ES-I3 (cell line): ENCODE measurements at regions not wholly inside any gene's neighbourhood (a gene's known extent, or its start where the extent isn't known, plus 50 kb on each side); places are given as distances from the start of the nearest gene placed in this dataset.
"Not testable (repeated sequence)": the region's sequence is repeated elsewhere in the genome, so short reads cannot be mapped to it uniquely, and the experiment has no call there.

ENCODE experiments used
- H3K36me3 ChIP-seq: 2 replicates; pipeline ENCODE4 v1.6.1; 2013; ENCODE audit warnings: mild to moderate bottlenecking, low read length, control low read depth, moderate library complexity; ENCODE audit not compliant: insufficient read depth
- H3K4me1 ChIP-seq: 2 replicates; pipeline ENCODE4 v1.6.1; 2013; ENCODE audit warnings: mild to moderate bottlenecking, control low read depth, low read length; ENCODE audit not compliant: insufficient read depth
- H3K9ac ChIP-seq: 2 replicates; pipeline ENCODE4 v1.6.1; 2013; ENCODE audit warnings: low read depth, mild to moderate bottlenecking, low read length, moderate library complexity
- H3K9me3 ChIP-seq: 2 replicates; pipeline ENCODE4 v1.6.1; 2013; ENCODE audit warnings: mild to moderate bottlenecking, low read length, moderate library complexity; ENCODE audit not compliant: control insufficient read depth, insufficient read depth

GRCh38 chr5:1725641-1726468, 73.8 kb downstream of the MRPL36 start:
- H3K9ac ChIP-seq, result no peak overlapping the region; the same call in 1 of the 2 replicates

GRCh38 chr5:1724822-1725602, 74.6 kb downstream of the MRPL36 start:
- Histone ChIP-seq H3K4me1 (no peaks in the 10 kb centered on the region; the same call in 1 of the 2 replicates), H3K9me3 (no peaks in the 10 kb centered on the region), H3K36me3 (no peaks in the 10 kb centered on the region), H3K9ac (no peak overlapping the region; the same call in 1 of the 2 replicates)

More at GRCh38 chr5:1725641-1726468, 73.8 kb downstream of the MRPL36 start:
- no peaks in the 10 kb centered on the region for H3K36me3 ChIP-seq
- no peaks in the 10 kb centered on the region for H3K9me3 ChIP-seq
- H3K4me1 ChIP-seq, result no peaks in the 10 kb centered on the region; the same call in 1 of the 2 replicates

- H3K4me1 ChIP-seq, result no peaks in the 10 kb centered on the region; the same call in 1 of the 2 replicates
- no peak overlapping the region for H3K9ac ChIP-seq
- no peaks in the 10 kb centered on the region for H3K9me3 ChIP-seq
- no peaks in the 10 kb centered on the region for H3K36me3 ChIP-seq
Measured at GRCh38 chr5:1723957-1724821, 75.4 kb downstream of the MRPL36 start.

DNA sequence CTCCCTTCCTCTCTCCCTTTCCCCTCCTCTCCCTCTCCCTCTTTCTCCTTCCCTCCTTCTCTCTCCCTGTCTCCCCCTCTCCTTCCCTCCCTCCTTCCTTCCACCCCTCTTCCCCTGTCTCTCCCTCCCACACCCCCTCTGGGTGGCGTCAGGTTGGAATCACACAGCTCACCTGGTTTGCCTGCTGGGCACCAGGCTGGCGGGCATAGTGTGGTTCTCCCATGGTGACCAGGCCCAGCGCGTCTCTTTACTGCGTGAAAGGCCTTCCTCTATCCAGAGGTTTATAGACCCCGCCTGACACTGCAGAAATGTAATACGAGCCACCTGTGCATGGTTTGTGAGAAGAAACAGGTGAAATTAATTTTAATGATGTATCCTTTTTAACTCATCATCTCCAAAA, 76.2 kb downstream of the MRPL36 start:
- Histone ChIP-seq H3K9me3 (peaks cover 4% of the 10 kb centered on the region; the same call in 1 of the 2 replicates), H3K36me3 (no peaks in the 10 kb centered on the region), H3K9ac (no peak overlapping the region), H3K4me1 (no peaks in the 10 kb centered on the region; the same call in 1 of the 2 replicates)

DNA sequence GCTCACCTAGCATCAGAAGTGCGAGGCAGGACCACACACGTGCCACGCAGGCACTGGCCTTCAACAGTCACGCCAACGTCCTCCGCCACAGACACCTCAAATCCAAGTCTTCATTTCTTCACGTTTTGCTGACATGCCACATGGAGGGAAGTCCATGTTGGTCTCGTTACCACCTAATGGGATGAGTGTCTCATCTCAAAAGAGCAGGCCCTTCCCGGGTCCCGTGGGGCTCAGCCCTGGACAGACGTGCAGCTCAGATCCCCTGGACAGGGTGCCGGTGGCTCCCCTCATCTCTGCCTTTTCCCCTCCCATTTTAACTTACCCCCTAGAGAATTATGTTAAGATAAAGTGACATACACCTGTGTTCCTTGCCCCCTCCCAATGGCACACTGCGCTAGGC, 76.8 kb downstream of the MRPL36 start:
- Histone ChIP-seq H3K4me1 (no peaks in the 10 kb centered on the region; the same call in 1 of the 2 replicates), H3K36me3 (no peaks in the 10 kb centered on the region), H3K9ac (no peak overlapping the region), H3K9me3 (peaks cover 4% of the 10 kb centered on the region; the same call in 1 of the 2 replicates)

GRCh38 chr5:1720396-1721110, 79.1 kb downstream of the MRPL36 start:
- H3K9me3 ChIP-seq, result peaks cover 4% of the 10 kb centered on the region; the same call in 1 of the 2 replicates
- no peaks in the 10 kb centered on the region; the same call in 1 of the 2 replicates for H3K4me1 ChIP-seq
- no peaks in the 10 kb centered on the region for H3K36me3 ChIP-seq
- no peak overlapping the region for H3K9ac ChIP-seq

- Histone ChIP-seq H3K9me3 (peaks cover 4% of the 10 kb centered on the region; the same call in 1 of the 2 replicates), H3K4me1 (no peaks in the 10 kb centered on the region), H3K36me3 (no peaks in the 10 kb centered on the region), H3K9ac (no peak overlapping the region)
Measured at GRCh38 chr5:1719860-1720259, 79.8 kb downstream of the MRPL36 start.

DNA sequence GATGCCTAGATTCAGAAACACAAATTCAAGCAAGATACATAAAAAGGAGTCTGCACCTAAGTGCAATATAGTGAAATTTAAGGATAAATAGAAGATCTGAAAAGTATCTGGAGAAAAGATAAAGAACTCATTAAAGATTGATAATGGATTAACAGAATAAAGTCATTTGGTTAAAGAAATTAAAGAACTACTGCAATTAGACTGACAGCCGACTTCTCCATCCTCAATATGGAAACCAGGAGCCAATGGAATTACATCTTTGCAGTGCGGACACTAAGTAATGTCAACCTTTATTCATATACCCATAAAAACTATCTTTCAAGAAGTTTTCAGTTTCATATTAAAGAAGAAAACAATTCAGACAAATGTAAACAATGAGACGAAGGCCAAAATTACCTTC, 81.0 kb downstream of the MRPL36 start:
- no peaks in the 10 kb centered on the region for H3K36me3 ChIP-seq
- peaks cover 4% of the 10 kb centered on the region; the same call in 1 of the 2 replicates for H3K9me3 ChIP-seq
- no peak overlapping the region for H3K9ac ChIP-seq
- no peaks in the 10 kb centered on the region for H3K4me1 ChIP-seq

- H3K9ac ChIP-seq, result peak overlapping the region; percentile 49; the same call in 1 of the 2 replicates
- not testable (repeated sequence) for H3K36me3 ChIP-seq, H3K4me1 ChIP-seq, H3K9me3 ChIP-seq
Measured at GRCh38 chr5:1710091-1710490, 89.5 kb downstream of the MRPL36 start.

DNA sequence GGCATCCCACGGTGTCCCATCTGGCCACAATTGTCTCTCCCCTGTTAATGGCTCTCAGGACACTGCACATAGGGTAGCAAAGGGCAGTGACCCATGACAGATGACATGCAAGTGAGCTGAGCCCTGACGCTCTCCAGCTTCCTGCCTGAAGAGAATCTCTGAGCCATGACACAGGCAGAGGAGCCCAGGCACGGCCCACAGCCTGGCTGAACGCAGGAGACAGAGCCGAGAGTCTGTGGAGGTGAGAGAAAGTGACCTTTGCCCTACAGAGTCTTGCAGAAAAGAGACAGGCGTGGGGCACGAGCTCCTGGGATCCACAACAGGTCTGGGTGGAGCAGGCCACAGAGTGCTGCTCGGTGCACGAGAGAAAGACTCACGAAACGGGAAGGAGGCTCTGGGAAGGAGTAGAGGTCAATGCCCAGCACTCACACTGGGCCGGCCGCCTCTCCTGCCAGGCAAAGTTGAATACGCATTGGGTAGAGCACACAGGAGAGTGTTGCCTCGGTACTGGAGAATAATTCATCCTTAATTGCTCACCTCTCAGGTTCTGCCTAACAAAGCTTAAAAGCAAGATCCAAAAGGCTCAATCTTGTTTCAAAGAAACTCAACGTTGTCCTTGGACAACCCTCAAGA, 90.3 kb downstream of the MRPL36 start:
- no peaks in the 10 kb centered on the region for H3K9me3 ChIP-seq

DNA sequence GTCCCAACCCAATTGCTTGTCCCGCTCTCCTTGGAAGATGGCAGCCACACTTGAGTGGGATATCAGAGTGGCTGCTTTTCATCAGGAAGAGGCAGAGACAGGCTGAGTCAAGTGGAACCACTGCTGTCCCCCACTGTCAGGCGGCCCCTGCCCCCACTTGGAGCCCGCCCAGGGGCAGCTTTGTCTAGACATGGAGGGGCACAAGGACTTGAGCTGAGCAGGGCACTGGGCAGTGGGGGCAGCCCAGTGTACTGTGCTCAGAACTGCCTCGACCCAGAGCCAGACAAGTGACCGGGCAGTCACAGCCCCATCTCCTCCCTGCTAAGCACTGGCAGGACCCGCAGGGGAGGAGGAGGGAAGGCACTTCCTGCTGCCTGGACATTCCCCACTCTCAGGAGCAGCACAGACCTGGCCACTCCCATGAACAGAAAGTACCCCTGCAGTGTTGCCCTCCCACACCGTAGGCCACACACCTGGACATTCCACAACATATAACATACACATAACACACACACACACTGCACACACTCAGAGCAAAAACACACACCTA, 91.0 kb downstream of the MRPL36 start:
- Histone ChIP-seq H3K9ac (no peak overlapping the region; the same call in 1 of the 2 replicates), H3K9me3 (no peaks in the 10 kb centered on the region)

More for the DNA sequence above, 90.3 kb downstream of the MRPL36 start:
- Histone ChIP-seq H3K4me1 (peaks cover 10% of the 10 kb centered on the region), H3K9ac (peak overlapping the region; percentile 49), H3K36me3 (no peaks in the 10 kb centered on the region)

DNA sequence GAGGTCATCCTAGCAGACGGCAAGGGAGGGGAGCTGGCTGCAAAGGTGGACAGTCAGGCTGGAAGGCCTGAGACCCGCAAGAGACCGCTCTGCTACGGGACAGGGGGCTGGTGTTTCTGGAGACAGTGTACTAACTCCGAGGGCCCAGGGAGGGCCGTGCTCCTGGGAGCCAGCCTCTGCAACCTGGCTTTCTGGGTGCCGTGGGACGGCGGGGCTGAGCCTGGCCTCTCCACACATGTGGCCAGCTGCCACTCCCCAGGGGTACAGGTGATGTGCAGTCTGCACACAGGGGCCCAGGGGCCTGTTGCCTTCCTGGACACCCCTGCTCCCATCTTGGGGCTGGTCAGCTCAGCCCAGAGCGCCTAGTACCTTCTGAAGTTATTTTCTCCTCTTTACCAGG, 92.2 kb downstream of the MRPL36 start:
- Histone ChIP-seq H3K9ac (no peak overlapping the region), H3K4me1 (peaks cover 10% of the 10 kb centered on the region), H3K9me3 (no peaks in the 10 kb centered on the region), H3K36me3 (no peaks in the 10 kb centered on the region)

More for the DNA sequence above, 91.0 kb downstream of the MRPL36 start:
- no peaks in the 10 kb centered on the region for H3K36me3 ChIP-seq
- peaks cover 10% of the 10 kb centered on the region for H3K4me1 ChIP-seq

GRCh38 chr5:1706428-1706827, 93.2 kb downstream of the MRPL36 start:
- Histone ChIP-seq H3K9me3 (no peaks in the 10 kb centered on the region), H3K36me3 (no peaks in the 10 kb centered on the region), H3K4me1 (peaks cover 10% of the 10 kb centered on the region), H3K9ac (no peak overlapping the region)
